ENCODE measurements at regions not wholly inside any gene's neighbourhood (a gene's known extent, or its start where the extent isn't known, plus 50 kb on each side); places are given as distances from the start of the nearest gene placed in this dataset.

DNA sequence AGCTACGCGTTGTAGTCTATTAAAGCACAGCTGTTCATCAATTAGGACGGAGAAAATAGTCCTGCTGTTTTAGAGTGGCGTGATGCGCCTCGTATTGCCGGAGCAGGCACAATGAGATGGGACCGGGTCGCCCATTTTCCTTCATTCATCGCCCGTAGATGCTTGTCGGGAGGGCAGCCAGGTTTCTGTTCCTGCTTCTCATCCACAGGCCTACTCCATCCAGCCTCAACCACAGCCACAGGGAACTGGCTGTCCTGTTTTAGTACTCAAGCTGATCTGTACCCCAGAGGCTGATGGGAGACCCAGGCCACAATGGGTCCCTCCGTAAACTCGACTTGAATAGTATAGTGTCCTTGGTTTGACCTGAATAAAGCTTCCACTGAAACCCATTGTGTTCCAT, 264.0 kb downstream of the VRK1 start:
- TF ChIP-seq, protein P1, sequence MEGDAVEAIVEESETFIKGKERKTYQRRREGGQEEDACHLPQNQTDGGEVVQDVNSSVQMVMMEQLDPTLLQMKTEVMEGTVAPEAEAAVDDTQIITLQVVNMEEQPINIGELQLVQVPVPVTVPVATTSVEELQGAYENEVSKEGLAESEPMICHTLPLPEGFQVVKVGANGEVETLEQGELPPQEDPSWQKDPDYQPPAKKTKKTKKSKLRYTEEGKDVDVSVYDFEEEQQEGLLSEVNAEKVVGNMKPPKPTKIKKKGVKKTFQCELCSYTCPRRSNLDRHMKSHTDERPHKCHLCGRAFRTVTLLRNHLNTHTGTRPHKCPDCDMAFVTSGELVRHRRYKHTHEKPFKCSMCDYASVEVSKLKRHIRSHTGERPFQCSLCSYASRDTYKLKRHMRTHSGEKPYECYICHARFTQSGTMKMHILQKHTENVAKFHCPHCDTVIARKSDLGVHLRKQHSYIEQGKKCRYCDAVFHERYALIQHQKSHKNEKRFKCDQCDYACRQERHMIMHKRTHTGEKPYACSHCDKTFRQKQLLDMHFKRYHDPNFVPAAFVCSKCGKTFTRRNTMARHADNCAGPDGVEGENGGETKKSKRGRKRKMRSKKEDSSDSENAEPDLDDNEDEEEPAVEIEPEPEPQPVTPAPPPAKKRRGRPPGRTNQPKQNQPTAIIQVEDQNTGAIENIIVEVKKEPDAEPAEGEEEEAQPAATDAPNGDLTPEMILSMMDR (IDR thresholded peaks at IDR 0.05), result no peak
- no peak for TF ChIP-seq POLR2AphosphoS5 (IDR thresholded peaks at IDR 0.05)
